GM10266 (cell line): ENCODE measurements at regions not wholly inside any gene's neighbourhood (a gene's known extent, or its start where the extent isn't known, plus 50 kb on each side); places are given as distances from the start of the nearest gene placed in this dataset.

ENCODE experiments used
- DNase-seq: peaks from one replicate; pipeline ENCODE4 v3.0.0; 2012; ENCODE audit errors: extremely low spot score
- TF ChIP-seq, protein P1 (sequence below): IDR thresholded peaks from 2 replicates; pipeline ENCODE4 v1.5.1; 2012; ENCODE audit warnings: mild to moderate bottlenecking, low read depth; ENCODE audit not compliant: control insufficient read depth, insufficient read depth; ENCODE audit errors: missing control alignments

DNA sequence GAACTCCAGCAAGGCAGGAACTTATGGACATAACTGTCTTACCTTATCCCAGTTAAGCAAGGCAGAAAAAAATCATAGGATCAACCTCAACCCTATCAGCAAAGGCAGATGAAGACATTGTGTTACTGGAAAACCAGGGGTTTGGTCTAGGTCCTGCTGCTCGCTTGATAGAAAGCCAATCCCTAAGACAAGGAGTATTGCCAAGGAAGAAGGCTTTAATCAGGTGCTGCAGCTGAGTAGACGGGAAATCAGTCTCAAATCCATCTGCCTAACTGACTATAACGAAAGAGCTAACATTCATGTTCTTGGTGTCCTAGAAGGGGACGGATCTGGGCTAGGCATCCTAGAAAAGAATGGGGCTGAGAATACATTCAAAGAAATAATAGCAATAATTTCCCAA is 1158.7 kb upstream of the CNTN5 start:
- TF ChIP-seq, protein P1, sequence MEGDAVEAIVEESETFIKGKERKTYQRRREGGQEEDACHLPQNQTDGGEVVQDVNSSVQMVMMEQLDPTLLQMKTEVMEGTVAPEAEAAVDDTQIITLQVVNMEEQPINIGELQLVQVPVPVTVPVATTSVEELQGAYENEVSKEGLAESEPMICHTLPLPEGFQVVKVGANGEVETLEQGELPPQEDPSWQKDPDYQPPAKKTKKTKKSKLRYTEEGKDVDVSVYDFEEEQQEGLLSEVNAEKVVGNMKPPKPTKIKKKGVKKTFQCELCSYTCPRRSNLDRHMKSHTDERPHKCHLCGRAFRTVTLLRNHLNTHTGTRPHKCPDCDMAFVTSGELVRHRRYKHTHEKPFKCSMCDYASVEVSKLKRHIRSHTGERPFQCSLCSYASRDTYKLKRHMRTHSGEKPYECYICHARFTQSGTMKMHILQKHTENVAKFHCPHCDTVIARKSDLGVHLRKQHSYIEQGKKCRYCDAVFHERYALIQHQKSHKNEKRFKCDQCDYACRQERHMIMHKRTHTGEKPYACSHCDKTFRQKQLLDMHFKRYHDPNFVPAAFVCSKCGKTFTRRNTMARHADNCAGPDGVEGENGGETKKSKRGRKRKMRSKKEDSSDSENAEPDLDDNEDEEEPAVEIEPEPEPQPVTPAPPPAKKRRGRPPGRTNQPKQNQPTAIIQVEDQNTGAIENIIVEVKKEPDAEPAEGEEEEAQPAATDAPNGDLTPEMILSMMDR, result no peak
- DNase-seq, result no peak

GRCh38 chr11:97865424-97866012 is 1155.2 kb upstream of the CNTN5 start:
- TF ChIP-seq, protein P1, result no peak
- no peak for DNase-seq

- TF ChIP-seq, protein P1, result no peak
- no peak for DNase-seq
These were observed 1148.9 kb upstream of the CNTN5 start for GRCh38 chr11:97871816-97872215.

GRCh38 chr11:97880209-97880608 is 1140.5 kb upstream of the CNTN5 start:
- TF ChIP-seq, protein P1, result no peak
- DNase-seq, result no peak

DNA sequence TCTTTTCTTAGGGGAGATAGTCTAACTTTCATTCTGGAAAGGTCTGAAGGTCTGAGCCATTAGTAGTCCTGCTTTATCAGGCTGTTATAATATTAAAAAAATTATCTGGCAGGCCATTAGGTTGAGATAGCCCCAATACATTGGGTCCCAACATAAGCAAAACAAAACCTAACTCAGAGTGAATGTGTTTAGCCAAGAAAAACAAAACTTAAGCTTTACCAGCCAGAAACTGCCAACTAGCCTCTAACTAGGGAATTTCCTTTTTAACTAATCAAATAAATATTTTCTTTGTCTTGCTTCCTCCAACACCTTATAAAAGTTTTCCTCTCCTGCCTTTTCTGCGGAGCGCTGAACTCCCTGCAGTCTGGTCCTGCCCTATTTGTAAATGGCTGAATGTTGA is 1137.7 kb upstream of the CNTN5 start:
- DNase-seq, result no peak

DNA sequence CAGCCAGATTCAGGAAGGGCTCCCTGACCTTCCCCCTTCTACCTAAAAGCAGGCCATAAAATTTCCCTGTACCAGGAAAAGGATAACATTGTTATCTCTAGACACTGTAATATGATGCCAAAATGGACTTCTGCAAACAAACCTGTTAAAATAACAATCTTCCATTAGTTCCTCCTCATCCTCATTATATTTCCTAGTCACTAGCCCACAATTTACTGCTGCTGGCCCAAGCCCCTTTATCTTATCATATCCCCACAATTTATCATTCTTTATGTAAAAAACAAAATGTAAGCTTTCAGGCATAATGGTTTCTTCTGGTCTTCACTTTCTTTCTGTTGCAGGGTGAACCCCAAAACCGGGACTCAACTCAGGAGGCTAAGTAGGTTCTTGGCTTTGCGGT is 1132.1 kb upstream of the CNTN5 start:
- TF ChIP-seq, protein P1, result no peak
- DNase-seq, result no peak

More for the DNA sequence above, 1137.7 kb upstream of the CNTN5 start:
- TF ChIP-seq, protein P1, result no peak

DNA sequence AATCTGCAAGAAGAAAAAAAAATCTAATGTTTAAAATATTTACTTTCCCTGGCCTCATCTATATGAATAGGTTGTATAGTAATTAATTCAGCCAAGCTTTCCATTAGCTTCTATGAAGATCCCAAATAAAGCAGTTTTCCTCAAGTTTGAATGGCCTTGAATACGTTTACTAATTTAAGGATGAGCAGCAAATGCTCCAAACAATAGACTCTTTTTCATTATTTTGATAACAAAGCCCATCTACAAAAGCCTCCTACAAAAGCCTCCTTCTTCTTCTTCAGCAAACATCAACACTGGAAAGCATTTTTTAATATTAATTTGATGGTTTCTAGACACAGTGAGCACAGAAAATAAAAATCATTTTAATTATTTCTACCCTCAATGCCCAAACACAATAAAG is 1130.3 kb upstream of the CNTN5 start:
- TF ChIP-seq, protein P1, result no peak

More for the DNA sequence above, 1130.3 kb upstream of the CNTN5 start:
- DNase-seq, result no peak
